Middle frontal gyrus (tissue), 1 donor: ENCODE measurements at regions not wholly inside any gene's neighbourhood (a gene's known extent, or its start where the extent isn't known, plus 50 kb on each side); places are given as distances from the start of the nearest gene placed in this dataset.
"Not testable (repeated sequence)": the region's sequence is repeated elsewhere in the genome, so short reads cannot be mapped to it uniquely, and the experiment has no call there.

ENCODE experiments used
- DNase-seq: peaks from one replicate; pipeline ENCODE4 v3.0.0-alpha.2; 2015; ENCODE audit warnings: low spot score; ENCODE audit errors: extremely low spot score

DNA sequence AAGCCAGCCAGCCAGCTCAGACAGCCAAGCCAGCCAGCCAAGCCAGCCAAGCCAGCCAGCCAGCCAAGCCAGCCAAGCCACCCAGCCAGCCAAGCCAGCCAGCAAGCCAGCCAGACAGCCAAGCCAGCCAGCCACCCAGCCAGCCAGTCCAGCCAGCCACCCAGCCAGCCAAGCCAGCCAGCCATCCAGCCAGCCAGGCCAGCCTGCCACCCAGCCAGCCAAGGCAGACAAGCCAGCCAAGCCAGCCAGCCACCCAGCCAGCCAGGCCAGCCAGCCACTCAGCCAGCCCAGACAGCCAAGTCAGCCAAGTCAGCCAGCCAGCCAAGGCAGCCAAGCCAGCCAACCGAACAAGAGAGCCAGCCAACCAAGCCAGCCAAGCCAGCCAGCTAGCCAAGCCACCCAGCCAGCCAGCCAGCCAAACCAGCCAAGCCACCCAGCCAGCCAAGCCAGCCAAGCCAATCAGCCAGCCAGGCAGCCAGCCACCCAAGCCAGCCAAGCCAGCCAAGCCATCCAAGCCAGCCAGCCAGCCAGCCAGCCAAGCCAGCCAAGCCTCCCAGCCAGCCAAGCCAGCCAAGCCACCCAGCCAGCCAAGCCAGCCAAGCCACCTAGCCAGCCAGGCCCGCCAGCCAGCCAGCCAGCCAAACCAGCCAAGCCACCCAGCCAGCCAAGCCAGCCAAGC lies 319.3 kb upstream of the PLGLB2 start:
- DNase-seq: not testable (repeated sequence)

DNA sequence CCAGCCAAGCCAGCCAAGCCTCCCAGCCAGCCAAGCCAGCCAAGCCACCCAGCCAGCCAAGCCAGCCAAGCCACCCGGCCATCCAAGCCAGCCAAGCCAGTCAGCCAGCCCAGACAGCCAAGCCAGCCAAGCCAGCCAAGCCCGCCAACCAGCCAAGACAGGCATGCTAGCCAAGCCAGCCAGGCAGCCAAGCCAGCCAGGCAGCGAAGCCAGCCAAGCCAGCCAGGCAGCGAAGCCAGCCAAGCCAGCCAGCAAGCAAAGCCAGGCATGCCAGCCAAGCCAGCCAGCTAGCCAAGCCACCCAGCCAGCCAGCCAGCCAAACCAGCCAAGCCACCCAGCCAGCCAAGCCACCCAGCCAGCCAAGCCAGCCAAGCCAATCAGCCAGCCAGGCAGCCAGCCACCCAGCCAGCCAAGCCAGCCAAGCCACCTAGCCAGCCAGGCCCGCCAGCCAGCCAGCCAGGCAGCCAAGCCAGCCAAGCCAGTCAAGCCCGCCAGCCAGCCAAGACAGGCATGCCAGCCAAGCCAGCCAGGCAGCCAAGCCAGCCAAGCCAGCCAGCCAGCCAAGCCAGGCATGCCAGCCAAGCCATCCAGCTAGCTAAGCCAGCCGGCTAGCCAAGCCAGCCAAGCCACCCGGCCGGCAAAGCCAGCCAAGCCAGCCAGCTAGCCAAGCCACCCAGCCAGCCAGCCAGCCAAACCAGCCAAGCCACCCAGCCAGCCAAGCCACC lies 318.5 kb upstream of the PLGLB2 start:
- DNase-seq: not testable (repeated sequence)

DNA sequence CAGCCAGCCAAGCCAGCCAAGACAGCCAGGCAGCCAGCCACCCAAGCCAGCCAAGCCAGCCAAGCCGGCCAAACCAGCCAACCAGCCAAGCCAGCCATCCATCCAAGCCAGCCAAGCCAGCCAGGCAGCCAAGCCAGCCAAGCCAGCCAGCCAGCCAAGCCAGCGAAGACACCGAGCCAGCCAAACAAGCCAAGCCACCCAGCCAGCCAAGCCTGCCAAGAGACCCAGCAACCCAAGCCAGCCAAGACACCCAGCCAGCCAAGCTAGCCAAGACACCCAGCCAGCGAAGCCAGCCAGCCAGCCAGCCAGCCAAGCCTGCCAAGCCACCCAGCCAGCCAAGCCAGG lies 318.0 kb upstream of the PLGLB2 start:
- DNase-seq: not testable (repeated sequence)

DNA sequence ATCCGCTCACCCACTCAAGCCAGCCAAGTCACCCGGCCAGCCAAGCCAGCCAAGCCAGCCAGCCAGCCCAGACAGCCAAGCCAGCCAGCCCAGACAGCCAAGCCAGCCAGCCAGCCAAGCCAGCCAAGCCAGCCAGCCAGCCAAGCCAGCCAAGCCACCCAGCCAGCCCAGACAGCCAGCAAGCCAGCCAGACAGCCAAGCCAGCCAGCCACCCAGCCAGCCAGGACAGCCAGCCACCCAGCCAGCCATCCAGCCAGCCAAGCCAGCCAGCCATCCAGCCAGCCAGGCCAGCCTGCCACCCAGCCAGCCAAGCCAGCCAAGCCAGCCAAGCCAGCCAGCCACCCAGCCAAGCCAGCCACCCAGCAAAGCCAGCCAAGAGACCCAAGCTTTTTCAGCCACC lies 316.8 kb upstream of the PLGLB2 start:
- DNase-seq: not testable (repeated sequence)

DNA sequence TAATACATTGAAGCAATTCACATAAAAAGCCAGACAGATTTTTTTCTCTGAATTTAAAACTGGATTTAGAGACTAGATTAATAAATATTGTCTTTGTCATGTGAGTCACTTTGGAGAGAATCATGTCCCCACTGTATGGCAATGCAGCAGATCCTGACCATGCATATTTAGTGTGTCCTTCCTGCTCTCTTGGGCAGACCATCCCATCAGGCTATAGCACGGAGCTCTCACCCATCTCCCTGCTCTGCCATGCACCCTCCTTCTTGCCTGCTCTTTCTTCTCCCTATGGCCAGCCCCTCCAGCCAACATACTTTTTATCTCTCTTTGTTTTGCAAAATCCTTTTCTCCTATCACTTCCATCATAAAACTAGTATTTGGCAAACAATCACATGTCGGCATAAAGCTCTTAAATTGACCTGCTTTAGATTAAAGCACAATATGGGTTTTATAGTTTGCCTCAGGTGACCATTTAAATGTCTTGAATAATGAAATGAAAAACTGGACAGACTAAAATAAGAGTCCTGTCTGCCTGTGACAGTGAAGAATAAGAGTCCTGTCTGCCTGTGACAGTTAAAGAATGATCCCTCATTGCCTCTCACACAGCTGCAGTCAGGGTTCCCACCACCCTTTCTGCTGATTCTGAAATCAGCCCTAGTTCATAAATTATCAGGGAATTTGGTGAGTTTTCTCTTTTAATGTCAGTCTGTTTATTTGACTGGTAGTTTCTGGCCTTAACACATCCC lies 315.0 kb upstream of the PLGLB2 start:
- DNase-seq: not testable (repeated sequence)

DNA sequence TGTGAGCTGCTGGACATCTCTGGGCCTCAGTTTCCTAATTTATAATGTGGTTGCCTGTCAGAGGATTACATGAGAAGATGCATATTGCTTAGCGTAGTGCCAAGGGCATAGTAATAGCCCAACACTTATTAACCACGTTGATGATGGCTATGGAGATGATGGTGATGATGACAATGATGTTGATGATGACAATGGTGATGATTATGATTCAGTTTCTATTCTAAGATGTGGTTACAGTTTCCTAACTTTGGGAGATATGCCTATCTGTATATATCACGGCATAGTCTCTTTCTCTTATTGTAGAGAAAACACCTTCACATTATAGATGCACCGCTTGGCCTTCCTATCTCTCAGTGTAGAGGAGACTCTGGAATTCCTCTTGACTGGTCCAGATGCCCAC lies 311.9 kb upstream of the PLGLB2 start:
- DNase-seq: not testable (repeated sequence)

DNA sequence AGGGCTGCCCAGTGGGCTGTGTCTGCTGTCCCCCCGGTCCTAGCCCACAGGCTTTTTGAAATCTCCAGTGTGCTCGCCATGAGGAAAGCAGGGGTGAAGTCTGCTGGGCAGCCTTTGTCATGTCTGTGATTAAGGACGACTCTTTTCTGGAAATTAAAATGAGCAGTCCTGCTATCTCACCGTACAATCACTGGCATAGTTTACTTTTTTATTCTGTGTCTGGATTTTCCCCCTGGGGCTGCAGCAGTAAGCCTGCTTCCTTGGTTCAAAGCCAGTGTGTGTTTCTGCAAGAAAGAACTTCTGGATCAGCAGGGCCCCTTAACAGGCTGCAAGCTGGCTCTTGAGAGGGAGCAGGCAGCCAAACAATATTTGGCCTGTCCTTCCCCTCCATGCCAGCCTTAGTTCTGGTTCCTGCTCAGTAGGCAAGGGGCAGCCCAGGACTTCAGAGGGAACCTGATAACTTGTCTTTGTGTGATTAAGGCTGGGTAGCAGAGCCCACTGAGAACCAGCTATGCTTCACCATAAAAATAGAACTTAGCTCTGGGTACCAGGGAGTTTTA lies 310.1 kb upstream of the PLGLB2 start:
- DNase-seq: not testable (repeated sequence)

DNA sequence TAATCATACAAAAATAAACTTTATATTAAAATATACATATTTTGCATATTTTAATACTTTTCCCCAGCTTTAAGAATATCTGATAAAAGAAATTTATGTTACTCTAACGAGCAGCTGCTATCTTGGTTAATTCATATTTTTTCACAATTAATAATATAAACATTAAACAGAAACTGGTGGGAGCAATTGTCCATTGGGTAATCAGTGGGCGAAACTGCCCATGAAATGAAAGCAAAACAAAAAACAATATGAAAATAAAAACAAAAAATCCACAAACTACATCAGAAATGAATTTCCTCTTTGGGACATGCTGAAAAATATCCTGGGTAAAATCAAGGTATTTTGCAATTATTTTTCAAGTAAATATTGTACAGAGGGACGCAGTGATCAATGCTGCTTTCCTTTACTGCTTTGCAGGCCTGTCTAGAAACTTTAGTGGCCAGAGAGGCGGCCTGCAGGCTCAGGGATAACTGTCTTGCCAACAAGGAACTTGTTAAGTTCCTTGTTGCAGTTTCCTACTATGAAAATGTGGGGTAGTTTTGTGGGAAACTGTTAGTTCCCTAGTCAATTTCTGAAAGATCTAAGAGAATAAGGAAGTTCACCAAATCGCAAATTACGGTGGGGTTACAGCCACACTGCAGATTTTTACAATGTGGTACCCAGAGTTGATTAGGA lies 309.0 kb upstream of the PLGLB2 start:
- DNase-seq: not testable (repeated sequence)

DNA sequence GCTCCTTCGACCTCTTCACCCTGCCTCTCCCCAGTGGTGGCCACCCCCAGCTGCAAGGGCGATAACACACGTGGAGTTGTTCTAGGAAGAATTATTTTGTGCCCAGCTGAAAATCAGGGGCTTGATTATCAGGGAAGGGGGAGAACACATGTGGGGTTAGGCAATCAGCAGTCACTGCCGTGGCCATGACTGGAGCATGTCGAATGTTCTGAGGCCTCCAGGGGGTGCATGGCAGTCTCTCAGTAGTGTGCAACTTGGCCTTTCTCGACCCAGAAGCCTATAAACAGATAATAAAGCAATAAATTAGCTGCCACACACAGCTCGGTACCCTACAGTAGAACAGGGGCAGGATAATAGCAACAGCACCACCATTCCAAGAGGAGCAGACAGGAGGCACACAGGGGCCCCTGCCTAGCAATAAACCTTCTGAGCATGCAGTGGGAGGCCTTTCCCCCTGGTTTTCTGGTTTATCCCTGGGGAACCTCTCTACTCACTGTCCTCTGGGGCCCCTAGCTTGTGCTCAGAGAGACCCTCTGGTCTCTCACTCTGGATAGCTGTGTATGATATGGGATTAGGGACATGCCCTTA lies 308.2 kb upstream of the PLGLB2 start:
- DNase-seq: not testable (repeated sequence)

DNA sequence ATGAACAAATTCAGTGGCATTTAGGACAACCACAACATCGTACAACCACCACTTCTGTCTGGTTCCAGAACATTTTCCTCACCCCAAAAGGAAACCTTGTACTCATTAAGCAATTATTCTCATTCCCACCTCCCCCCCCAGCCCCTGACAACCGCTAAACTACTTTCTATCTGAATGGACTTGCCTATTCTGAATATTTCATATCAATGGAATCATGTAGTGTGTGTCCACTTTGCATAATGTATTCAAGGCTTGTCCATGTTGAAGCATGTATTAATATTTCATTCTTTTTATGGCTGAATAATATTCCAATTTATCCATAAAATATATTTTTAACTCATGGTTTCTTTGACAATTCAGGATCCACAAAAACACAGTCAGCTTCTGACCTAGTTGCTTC lies 307.2 kb upstream of the PLGLB2 start:
- DNase-seq: not testable (repeated sequence)

DNA sequence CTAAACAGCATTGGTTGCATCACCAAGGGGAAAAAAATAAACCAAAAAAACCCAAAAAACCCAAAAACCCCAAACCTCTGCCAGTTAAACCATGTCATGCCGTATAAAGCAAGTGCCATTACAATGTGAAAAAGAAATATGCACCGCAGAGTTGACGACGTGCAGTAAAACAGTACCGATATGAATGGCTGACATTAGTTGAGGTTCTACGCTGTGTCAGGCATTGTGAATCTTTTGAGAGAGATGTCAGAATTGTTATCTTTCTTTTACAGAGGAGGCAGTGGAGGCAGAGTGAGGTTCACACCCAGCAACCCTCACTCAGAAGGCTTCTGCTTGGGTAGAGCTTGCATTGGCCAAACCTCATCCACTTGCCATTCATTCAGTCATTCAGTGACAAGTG lies 306.5 kb upstream of the PLGLB2 start:
- DNase-seq: not testable (repeated sequence)

DNA sequence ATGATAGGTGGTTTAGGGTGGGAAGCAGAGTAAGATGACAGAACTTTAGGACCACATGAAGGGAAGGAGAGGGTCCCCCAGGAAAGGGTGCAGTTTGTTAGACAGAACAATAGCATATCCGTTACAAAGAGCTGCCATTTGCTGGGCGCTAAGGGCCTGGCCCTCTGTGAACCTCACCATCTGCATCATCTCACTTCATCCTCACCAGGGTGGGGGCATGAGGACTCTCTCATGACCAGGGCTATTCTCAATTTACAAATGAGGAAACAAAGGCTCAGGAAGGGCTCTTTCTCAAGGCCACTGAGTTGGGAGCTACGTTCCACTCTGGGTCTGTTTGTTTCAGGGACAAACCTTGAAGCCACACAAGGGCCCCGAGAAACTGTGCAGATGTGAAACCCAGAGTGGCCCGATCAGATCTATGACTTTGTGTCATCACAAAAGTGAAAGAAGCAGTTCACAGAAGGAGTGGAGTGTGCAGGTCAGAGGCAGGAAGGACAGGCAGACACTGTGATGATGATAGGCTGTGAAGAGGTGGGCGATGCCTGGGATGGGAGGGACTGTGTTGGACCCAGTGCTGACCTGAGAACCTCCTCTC lies 304.8 kb upstream of the PLGLB2 start:
- not testable (repeated sequence) for DNase-seq

DNA sequence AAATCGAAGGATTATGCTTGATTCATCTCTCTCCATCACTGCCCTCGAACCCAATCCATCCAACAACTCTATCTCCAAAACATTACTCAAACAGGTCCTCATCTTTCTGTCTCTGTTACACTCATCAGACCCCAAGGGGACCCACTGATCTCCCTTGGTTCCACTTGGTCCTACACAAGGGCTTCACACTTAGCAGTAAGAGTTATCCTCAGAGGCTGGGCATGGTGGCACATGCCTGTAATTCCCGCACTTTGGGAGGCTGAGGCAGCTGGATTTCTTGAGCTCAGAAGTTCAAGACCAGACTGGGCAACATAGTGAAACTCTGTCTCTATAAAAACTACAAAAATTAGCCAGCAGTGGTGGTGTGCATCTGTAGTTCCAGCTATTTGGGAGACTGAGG lies 302.9 kb upstream of the PLGLB2 start:
- not testable (repeated sequence) for DNase-seq

DNA sequence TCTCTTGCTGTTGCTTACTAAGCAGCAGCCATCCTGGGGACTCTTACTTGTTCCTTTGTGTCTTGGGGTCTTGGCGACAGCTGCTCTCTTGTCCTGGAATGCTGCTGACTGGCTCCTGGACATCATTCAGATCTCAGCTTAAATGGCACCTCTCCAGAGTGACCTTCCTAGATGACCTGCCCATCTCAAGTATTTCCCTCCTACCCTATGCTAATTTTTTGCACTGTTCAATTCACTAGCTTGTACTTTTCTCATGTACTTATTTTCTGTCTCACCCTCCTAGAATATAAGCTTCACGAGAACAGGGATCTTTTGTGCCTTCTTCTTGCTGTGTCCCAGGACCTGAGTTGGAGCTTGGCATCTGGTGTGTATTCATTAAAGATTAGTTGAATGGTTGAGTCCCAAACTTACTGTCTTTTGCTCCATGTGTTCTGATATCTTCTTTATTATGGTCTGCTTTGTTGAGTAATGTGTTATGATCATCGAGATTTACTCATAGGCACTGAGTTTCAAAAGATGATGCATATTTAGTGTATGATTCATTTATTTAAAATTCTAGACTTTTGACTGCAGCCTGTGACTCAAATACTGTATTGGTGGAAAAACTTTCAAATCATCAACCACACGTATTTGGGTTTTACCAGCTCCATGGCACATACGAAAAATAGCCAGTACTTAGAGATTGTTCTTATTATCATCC lies 302.1 kb upstream of the PLGLB2 start:
- not testable (repeated sequence) for DNase-seq

DNA sequence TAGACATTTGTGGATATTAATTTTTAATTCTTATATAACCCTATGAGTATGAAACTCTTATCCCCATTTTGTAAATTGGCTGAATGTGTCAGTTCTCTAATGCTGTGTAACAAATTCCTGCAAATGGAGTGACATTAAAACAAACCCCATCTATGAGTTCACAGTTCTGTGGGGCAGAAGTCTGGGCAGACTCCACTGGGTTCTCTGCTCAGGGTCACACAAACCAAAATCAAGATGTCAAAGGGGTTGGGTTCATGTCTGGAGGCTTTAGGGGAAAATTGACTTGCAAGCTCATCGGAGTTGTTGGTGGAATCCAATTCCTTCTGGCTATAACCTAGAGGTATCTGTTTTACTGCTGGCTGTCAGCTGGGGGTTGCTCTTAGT lies 301.6 kb upstream of the PLGLB2 start:
- not testable (repeated sequence) for DNase-seq

DNA sequence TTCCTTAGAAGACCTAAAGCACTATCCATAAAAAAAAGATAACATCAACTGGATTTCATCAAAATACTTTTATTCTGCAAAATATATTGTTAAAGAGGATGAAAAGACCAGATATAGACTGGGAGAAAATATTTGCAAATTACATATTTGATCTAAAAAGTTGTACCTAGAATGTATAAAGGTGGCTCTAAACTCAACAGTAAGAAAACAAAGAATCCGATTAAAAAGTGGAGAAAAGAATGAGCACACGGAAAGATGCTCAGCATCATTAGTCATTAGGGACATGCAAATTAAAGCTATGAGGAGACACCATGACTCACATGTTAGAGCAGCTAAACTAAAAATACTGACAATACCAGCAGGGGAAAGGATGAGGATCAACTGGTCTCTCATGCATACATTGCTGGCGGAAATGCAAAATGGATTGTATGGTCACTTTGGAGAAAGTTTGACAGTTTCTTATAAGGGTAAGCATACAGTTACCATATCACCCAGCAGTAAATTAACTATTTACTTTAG lies 298.4 kb upstream of the PLGLB2 start:
- not testable (repeated sequence) for DNase-seq

DNA sequence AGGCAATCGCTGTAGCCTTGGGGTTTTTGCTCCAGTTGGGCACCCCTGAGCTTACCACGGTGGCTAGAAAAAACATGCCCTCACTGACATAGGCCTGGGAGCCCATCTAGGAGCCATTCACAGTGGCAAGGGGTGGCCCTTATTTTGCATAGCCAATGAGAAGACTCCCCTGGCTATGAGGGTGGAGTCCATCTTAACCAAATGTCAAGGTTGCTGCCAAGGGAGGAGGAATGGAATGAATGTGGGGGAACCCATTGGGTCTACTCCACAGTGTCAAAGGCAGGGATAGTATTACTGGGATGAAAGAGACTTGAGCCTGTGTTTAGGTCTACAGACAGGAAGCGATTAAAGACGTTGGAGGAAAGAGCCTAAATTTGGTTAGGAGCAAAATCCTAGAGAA lies 295.7 kb upstream of the PLGLB2 start:
- DNase-seq: not testable (repeated sequence)

DNA sequence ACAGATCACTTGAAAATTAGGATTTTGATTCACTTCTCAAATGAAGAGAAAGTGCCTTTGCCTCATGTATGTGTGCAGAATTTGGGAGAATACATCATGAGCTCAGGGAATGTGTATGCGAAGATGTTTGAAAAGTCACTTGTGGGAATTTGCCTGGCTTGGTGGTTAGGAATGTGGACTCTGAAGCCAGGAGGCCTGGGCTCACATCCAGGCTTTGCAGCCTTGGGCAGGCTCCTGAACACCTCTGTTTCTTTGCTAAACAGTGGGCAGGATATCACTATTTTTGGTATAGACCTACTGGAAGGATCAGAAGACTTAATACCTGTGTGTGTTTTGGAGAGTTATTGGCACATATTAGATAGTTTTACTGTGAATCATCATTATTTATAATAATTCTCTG lies 295.0 kb upstream of the PLGLB2 start:
- not testable (repeated sequence) for DNase-seq

DNA sequence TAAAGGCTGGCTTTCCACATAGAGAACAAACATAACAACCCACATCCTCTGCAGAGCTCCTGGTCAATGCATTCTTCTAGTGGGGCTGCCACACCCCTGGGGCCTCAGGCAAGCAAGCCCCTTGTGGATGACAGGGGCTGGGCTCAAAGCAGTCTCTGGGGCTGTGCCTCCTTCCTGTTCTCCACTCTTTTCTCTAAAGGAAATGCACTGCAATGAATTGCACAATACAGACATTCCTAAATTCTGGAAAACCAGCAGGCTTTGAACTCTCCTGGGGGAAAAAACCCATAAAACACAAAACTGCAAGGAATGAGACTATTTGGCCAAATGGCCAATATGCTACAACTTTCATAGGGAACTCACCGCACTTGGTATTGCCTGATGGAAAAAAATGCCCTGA lies 293.9 kb upstream of the PLGLB2 start:
- DNase-seq: not testable (repeated sequence)

DNA sequence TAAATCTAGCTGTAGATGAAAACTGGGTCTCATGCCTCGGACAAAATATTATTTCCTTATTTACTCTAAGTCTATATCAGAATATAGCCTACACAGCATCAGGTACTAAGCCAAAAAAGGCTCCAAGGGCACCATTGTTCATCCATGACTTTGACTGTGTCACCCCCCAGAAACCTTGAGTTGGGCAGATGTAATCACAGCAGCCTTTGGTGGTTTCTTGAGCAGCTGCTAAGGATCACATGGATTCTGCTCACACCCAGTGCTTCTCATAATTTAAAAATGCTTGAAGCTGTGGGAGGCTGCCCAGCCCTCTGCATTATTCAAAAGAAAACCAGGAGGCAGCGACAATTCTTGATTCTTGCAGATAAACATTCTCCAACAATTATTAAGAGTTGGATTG lies 293.5 kb upstream of the PLGLB2 start:
- not testable (repeated sequence) for DNase-seq
